Stomach (tissue), 8 donors: ENCODE measurements at regions not wholly inside any gene's neighbourhood (a gene's known extent, or its start where the extent isn't known, plus 50 kb on each side); places are given as distances from the start of the nearest gene placed in this dataset.

ENCODE experiments used
- DNase-seq, 2 donors: peaks; one replicate each; pipeline versions ENCODE4 v3.0.0 to v3.0.0-alpha.2; 2013 to 2019
- H3K27ac ChIP-seq, 5 donors: fragments of 200-600 bp in 4 of 5; sonication (generic) in 4 of 5; one replicate each; pipeline ENCODE4 v1.5.1; 2013 to 2019; ENCODE audit warnings: mild to moderate bottlenecking in 1 of 5, moderate library complexity in 1 of 5
- H3K27me3 ChIP-seq, 3 donors: fragments of 200-600 bp; sonication (generic); one replicate each; pipeline ENCODE4 v1.5.1; 2017 to 2019; ENCODE audit warnings: mixed run types in 1 of 3
- H3K36me3 ChIP-seq, 4 donors: fragments of 200-600 bp; sonication (generic); 1 replicate in 3 of 4; 2 replicates in 1 of 4; pipeline ENCODE4 v1.5.1; 2016 to 2019
- H3K4me1 ChIP-seq, 4 donors: fragments of 200-600 bp; sonication (generic); one replicate each; pipeline ENCODE4 v1.5.1; 2016 to 2019
- H3K4me3 ChIP-seq, 4 donors: fragments of 200-600 bp; sonication (generic) in 3 of 4; one replicate each; pipeline ENCODE4 v1.5.1; 2016 to 2019; ENCODE audit warnings: mild to moderate bottlenecking in 1 of 4
- H3K9me3 ChIP-seq, 4 donors: fragments of 200-600 bp; sonication (generic); one replicate each; pipeline ENCODE4 v1.5.1; 2016 to 2019
- CTCF ChIP-seq, 7 experiments: fragments of 450-650 bp in 4 of 7; fragments of 200-600 bp in 3 of 7; sonication (generic) in 3 of 7; IDR thresholded peaks; one replicate each; pipeline ENCODE4 v1.5.1; 2016 to 2019; ENCODE audit warnings: antibody characterized with exemption in 7 of 7, control low read depth in 2 of 7, mild to moderate bottlenecking in 1 of 7
- EP300 ChIP-seq: sonication (generic); formaldehyde crosslinking; IDR thresholded peaks from one replicate; pipeline ENCODE4 v1.6.1; 2017; ENCODE audit warnings: antibody characterized with exemption
- POLR2A ChIP-seq, 4 donors: fragments of 450-650 bp; IDR thresholded peaks; one replicate each; pipeline ENCODE4 v1.6.1; 2016; ENCODE audit warnings: antibody characterized with exemption in 4 of 4, control low read depth in 2 of 4, mild to moderate bottlenecking in 1 of 4, moderate library complexity in 1 of 4
- POLR2AphosphoS5 ChIP-seq, 3 donors: sonication (generic); formaldehyde crosslinking; IDR thresholded peaks; one replicate each; pipeline ENCODE4 v1.6.1; 2016; ENCODE audit warnings: antibody characterized with exemption in 3 of 3
- WGBS, 5 donors: extraction: QIAGEN DNeasy Blood & Tissue Kit in 3 of 5; methylation state at CpG; one replicate each; pipeline versions ENCODE4 v1.1.5 to v1.1.7; 2013 to 2018; 5-methylcytosine and 5-hydroxymethylcytosine counted together
- intact Hi-C: fragments of 100-400 bp; cut with DNase I; formaldehyde crosslinking; loops from one replicate; pipeline ENCODE4 v1.15.1; 2023; ENCODE audit warnings: low total_unique reads
- donor health status: healthy with polysubstance abuse.
- donor health status: Bipolar disorder and iron deficiency.
- donor health status: healthy.

GRCh38 chr20:7426890-7427496 is 513.3 kb downstream of the HAO1 start:
- Histone ChIP-seq H3K27me3 (no peaks in the 10 kb centered on the region), H3K9me3 (no peaks in the 10 kb centered on the region), H3K4me1 (no peaks in the 10 kb centered on the region), H3K4me3 (no peak overlapping the region), H3K36me3 (no peaks in the 10 kb centered on the region), H3K27ac (no peak overlapping the region)
- TF ChIP-seq POLR2AphosphoS5 (IDR thresholded peaks at IDR 0.05) = no peak
- TF ChIP-seq POLR2A (IDR thresholded peaks at IDR 0.05) = no peak
- no peak for TF ChIP-seq EP300
- no peak for TF ChIP-seq CTCF (IDR thresholded peaks at IDR 0.05)
- DNase-seq = peak in 1 of 2 donors; percentile 4
- 66 to 79% (median 72%) methylated on average over 6 of the region's 6 CpGs for WGBS, 5 donors
- intact Hi-C loops = no loop called here

GRCh38 chr20:7428946-7429345 is 511.3 kb downstream of the HAO1 start:
- no peaks in the 10 kb centered on the region for H3K4me1 ChIP-seq
- WGBS, 5 donors = 89 to 93% (median 90%) methylated on average over 3 of the region's 3 CpGs
- H3K27ac ChIP-seq = no peak overlapping the region
- H3K36me3 ChIP-seq = no peaks in the 10 kb centered on the region
- no peak overlapping the region for H3K4me3 ChIP-seq
- no peaks in the 10 kb centered on the region for H3K9me3 ChIP-seq
- TF ChIP-seq EP300 (no peak), CTCF (IDR thresholded peaks at IDR 0.05) (no peak), POLR2AphosphoS5 (IDR thresholded peaks at IDR 0.05) (no peak), POLR2A (IDR thresholded peaks at IDR 0.05) (no peak)
- no peak for DNase-seq
- H3K27me3 ChIP-seq = no peaks in the 10 kb centered on the region
- intact Hi-C loops = no loop called here

GRCh38 chr20:7432612-7433011 is 507.6 kb downstream of the HAO1 start:
- Histone ChIP-seq H3K27ac (no peak overlapping the region), H3K9me3 (no peaks in the 10 kb centered on the region), H3K4me3 (no peak overlapping the region), H3K36me3 (no peaks in the 10 kb centered on the region), H3K4me1 (no peaks in the 10 kb centered on the region), H3K27me3 (no peaks in the 10 kb centered on the region)
- no peak for DNase-seq
- 70 to 98% (median 95%) methylated on average over 7 of the region's 7 CpGs for WGBS, 5 donors
- intact Hi-C loops = no loop called here
- TF ChIP-seq POLR2A (IDR thresholded peaks at IDR 0.05) = no peak
- no peak for TF ChIP-seq POLR2AphosphoS5 (IDR thresholded peaks at IDR 0.05)
- no peak for TF ChIP-seq EP300
- TF ChIP-seq CTCF (IDR thresholded peaks at IDR 0.05) = no peak

- Histone ChIP-seq H3K4me1 (no peaks in the 10 kb centered on the region), H3K27ac (no peak overlapping the region), H3K27me3 (no peaks in the 10 kb centered on the region), H3K9me3 (no peaks in the 10 kb centered on the region), H3K36me3 (no peaks in the 10 kb centered on the region), H3K4me3 (no peak overlapping the region)
- intact Hi-C loops = no loop called here
- WGBS, 5 donors = 92 to 98% (median 93%) methylated on average over 3 of the region's 3 CpGs
- no peak for DNase-seq
- TF ChIP-seq CTCF (IDR thresholded peaks at IDR 0.05) (no peak), EP300 (no peak), POLR2A (IDR thresholded peaks at IDR 0.05) (no peak), POLR2AphosphoS5 (IDR thresholded peaks at IDR 0.05) (no peak)
Measured at GRCh38 chr20:7437311-7437710, 502.9 kb downstream of the HAO1 start.
